SU-DHL-6 (cell line): ENCODE measurements at regions not wholly inside any gene's neighbourhood (a gene's known extent, or its start where the extent isn't known, plus 50 kb on each side); places are given as distances from the start of the nearest gene placed in this dataset.

Experiments used
- CTCF ChIP-seq: fragments of 200-600 bp; sonication (generic); IDR thresholded peaks from one replicate; pipeline ENCODE4 v1.5.1; 2017; ENCODE audit warnings: antibody characterized with exemption, mild to moderate bottlenecking, low read length, moderate library complexity; ENCODE audit not compliant: insufficient read depth, poor library complexity, severe bottlenecking
- EZH2phosphoT487 ChIP-seq: fragments of 200-600 bp; sonication (generic), shearing (Covaris generic); conservative IDR thresholded peaks from 2 replicates; pipeline ENCODE4 v1.6.1; 2018; ENCODE audit warnings: mild to moderate bottlenecking, antibody characterized with exemption, low read length, moderate library complexity, mixed read lengths

- TF ChIP-seq CTCF (no peak), EZH2phosphoT487 (no peak)
These were observed 312.0 kb downstream of the SAMD5 start for GRCh38 chr6:147820520-147820919.
